Adrenal gland (tissue), 5 donors: ENCODE measurements at regions not wholly inside any gene's neighbourhood (a gene's known extent, or its start where the extent isn't known, plus 50 kb on each side); places are given as distances from the start of the nearest gene placed in this dataset.

ENCODE experiments used
- CTCF ChIP-seq, 6 experiments: fragments of 450-650 bp in 4 of 6; fragments of 200-600 bp in 2 of 6; sonication (generic) in 1 of 6; IDR thresholded peaks; 1 replicate in 5 of 6; 2 replicates in 1 of 6; pipeline versions ENCODE4 v1.5.1 to v1.8.0; 2016 to 2021; ENCODE audit warnings: antibody characterized with exemption in 6 of 6, mild to moderate bottlenecking in 2 of 6, moderate library complexity in 1 of 6
- POLR2A ChIP-seq, 2 donors: fragments of 450-650 bp; IDR thresholded peaks; one replicate each; pipeline ENCODE4 v1.6.1; 2017; ENCODE audit warnings: antibody characterized with exemption in 2 of 2, mild to moderate bottlenecking in 2 of 2, moderate library complexity in 1 of 2
- donor health status: DM: no; HTN: no; CAD: no.

- no peak for TF ChIP-seq POLR2A (IDR thresholded peaks at IDR 0.05)
- no peak for TF ChIP-seq CTCF (IDR thresholded peaks at IDR 0.05)
Measured at GRCh38 chr14:97444248-97444647, 647.1 kb downstream of the VRK1 start.
